ENCODE measurements at regions not wholly inside any gene's neighbourhood (a gene's known extent, or its start where the extent isn't known, plus 50 kb on each side); places are given as distances from the start of the nearest gene placed in this dataset.

DNA sequence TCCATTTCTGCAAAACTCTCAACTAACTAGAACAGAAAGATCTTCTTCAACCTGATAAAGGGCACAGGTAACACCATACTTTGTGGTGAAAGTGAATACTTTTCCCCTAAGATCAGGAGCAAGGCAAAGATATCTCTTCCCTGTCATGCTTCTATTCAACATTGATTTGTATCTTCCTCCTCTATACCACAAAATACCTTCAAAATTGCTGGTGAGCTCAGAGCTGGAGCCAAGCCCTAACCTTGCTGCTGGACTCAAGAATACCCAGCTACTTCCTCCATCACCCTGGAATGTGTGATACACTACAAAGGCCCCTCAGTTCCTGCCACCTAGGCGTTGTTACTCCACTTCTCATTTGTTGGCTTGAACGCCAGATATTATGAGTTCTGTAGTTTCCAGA, 499.0 kb downstream of the ACTL7B start:
- intact Hi-C loops (cut with DNase I) = no loop called here

DNA sequence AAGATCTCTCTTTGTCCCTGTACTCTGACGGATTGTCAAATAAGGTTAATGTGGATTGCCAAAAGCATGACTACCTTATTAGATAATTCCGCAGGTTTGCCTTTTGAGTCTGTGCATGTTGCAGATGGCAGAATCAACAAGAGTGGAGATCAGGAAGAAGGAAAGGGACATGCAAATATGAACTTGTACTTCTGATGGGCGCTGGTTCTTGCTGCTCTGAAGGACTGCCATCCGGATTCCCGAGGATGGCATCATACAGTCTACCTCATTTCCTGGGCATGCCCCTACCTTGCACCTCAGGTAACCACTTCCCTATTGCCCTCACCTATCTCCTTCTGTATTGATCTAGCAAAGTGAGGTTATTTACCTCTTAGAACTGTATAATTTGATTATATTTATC, 504.2 kb downstream of the ACTL7B start:
- no peak for DNase-seq
- no peak overlapping the region for H3K4me3 ChIP-seq
- no peak overlapping the region for H3K27ac ChIP-seq
- H3K9me3 ChIP-seq = no peaks in the 10 kb centered on the region
- H3K36me3 ChIP-seq = no peaks in the 10 kb centered on the region
- H3K27me3 ChIP-seq = no peaks in the 10 kb centered on the region
- 82 to 98% (median 89%) methylated on average over 5 of the region's 5 CpGs for WGBS, 3 donors
- TF ChIP-seq, protein P1, sequence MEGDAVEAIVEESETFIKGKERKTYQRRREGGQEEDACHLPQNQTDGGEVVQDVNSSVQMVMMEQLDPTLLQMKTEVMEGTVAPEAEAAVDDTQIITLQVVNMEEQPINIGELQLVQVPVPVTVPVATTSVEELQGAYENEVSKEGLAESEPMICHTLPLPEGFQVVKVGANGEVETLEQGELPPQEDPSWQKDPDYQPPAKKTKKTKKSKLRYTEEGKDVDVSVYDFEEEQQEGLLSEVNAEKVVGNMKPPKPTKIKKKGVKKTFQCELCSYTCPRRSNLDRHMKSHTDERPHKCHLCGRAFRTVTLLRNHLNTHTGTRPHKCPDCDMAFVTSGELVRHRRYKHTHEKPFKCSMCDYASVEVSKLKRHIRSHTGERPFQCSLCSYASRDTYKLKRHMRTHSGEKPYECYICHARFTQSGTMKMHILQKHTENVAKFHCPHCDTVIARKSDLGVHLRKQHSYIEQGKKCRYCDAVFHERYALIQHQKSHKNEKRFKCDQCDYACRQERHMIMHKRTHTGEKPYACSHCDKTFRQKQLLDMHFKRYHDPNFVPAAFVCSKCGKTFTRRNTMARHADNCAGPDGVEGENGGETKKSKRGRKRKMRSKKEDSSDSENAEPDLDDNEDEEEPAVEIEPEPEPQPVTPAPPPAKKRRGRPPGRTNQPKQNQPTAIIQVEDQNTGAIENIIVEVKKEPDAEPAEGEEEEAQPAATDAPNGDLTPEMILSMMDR (IDR thresholded peaks at IDR 0.05) = no peak
- H3K4me1 ChIP-seq (ENCODE audit: insufficient read depth) = peaks cover 6% of the 10 kb centered on the region
- intact Hi-C loops (cut with DNase I) = no loop called here

More for the DNA sequence above, 499.0 kb downstream of the ACTL7B start:
- no peak overlapping the region for H3K27ac ChIP-seq
- H3K4me3 ChIP-seq = no peak overlapping the region
- TF ChIP-seq, protein P1 (IDR thresholded peaks at IDR 0.05) = no peak
- TF ChIP-seq POLR2A (IDR thresholded peaks at IDR 0.05) (no peak), EP300 (IDR thresholded peaks at IDR 0.05) (no peak)
- WGBS, 3 donors = 73 to 96% (median 87%) methylated on average over 2 of the region's 2 CpGs
- no peaks in the 10 kb centered on the region for H3K9me3 ChIP-seq
- no peaks in the 10 kb centered on the region for H3K27me3 ChIP-seq
- H3K36me3 ChIP-seq = no peaks in the 10 kb centered on the region
- no peak for DNase-seq
- H3K4me1 ChIP-seq (ENCODE audit: insufficient read depth) = no peaks in the 10 kb centered on the region

DNA sequence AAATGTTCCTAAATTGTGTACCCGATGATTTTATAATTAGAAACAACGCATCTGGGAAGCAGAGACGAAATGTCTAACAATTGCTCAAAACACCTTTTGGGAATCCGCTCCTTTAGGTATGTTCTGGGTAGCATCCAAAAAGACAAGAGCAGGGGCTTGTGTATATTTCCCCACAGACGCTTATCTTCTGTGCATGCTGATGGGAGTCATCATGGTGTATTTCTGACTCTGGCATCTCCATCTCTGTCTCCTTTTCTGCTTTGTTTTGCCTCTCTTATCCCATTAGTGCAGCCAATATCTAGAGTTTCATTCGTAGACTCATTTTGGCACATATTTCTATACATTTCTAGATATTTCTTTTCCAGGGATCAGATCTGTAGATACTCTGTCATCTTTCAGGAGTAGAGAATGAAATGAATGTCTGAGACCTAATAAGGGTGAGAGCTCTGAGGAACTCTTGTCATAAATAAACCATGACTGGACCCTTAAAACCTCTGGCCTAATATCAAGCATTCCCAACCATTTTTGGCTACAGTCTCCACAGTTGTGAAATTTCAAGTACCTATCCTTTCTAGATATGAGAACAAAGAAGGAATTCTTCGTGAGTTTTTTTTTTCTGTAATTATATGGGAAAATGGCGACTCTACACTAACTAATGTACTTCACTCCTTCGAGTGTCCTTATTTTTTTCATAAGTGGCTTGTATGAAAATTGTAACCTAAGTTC, 508.2 kb downstream of the ACTL7B start:
- H3K27ac ChIP-seq = no peak overlapping the region
- peaks cover 6% of the 10 kb centered on the region for H3K4me1 ChIP-seq (ENCODE audit: insufficient read depth)
- no peak for DNase-seq
- 70 to 78% (median 75%) methylated on average over 9 of the region's 9 CpGs for WGBS, 3 donors
- intact Hi-C loops (cut with DNase I) = no loop called here
- H3K27me3 ChIP-seq = no peaks in the 10 kb centered on the region
- TF ChIP-seq EP300 (IDR thresholded peaks at IDR 0.05) = no peak
- TF ChIP-seq, protein P1 (IDR thresholded peaks at IDR 0.05) = no peak
- TF ChIP-seq POLR2A (IDR thresholded peaks at IDR 0.05) = no peak
- no peak overlapping the region for H3K4me3 ChIP-seq
- no peaks in the 10 kb centered on the region for H3K36me3 ChIP-seq
- no peaks in the 10 kb centered on the region for H3K9me3 ChIP-seq

DNA sequence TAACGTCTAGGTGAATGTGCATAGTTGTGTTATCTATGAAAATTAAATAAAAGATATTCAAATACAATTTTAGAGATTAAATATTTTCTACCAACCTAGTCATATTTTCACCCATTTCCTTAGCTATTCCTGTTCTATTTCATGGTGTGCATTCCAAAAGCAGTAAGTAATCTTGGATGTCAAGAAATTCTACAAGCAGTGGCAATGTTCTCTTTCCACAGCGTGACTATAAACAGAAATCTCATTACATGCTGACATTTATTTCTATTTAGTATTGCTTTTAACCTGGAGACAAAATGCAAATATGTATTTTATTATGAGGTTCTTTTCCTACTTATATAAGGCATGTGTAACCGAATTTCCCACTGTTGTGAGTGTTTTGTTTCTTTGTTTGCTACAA, 510.0 kb downstream of the ACTL7B start:
- WGBS, 3 donors = 50 to 73% (median 68%) methylated on average over 3 of the region's 3 CpGs
- H3K9me3 ChIP-seq = no peaks in the 10 kb centered on the region
- peaks cover 2% of the 10 kb centered on the region for H3K4me1 ChIP-seq (ENCODE audit: insufficient read depth)
- no peak overlapping the region for H3K27ac ChIP-seq
- intact Hi-C loops (cut with DNase I) = no loop called here
- H3K27me3 ChIP-seq = no peaks in the 10 kb centered on the region
- TF ChIP-seq, protein P1 (IDR thresholded peaks at IDR 0.05) = no peak
- no peak for TF ChIP-seq EP300 (IDR thresholded peaks at IDR 0.05)
- no peak for TF ChIP-seq POLR2A (IDR thresholded peaks at IDR 0.05)
- H3K36me3 ChIP-seq = no peaks in the 10 kb centered on the region
- DNase-seq = no peak
- H3K4me3 ChIP-seq = no peak overlapping the region
